H1 (cell line): ENCODE measurements at regions not wholly inside any gene's neighbourhood (a gene's known extent, or its start where the extent isn't known, plus 50 kb on each side); places are given as distances from the start of the nearest gene placed in this dataset.

Experiments
- CHD7 ChIP-seq: fragments of 300-600 bp; sonication (generic); IDR thresholded peaks from 2 replicates; pipeline ENCODE4 v1.7.1; 2012; ENCODE audit warnings: low read length, moderate library complexity, mild to moderate bottlenecking, inconsistent platforms; ENCODE audit not compliant: insufficient replicate concordance

GRCh38 chr6:48315051-48315719 lies 204.2 kb upstream of the PTCHD4 start (continued):
- TF ChIP-seq CHD7, result no peak
